ENCODE measurements at regions not wholly inside any gene's neighbourhood (a gene's known extent, or its start where the extent isn't known, plus 50 kb on each side); places are given as distances from the start of the nearest gene placed in this dataset.
"Not testable (repeated sequence)": the region's sequence is repeated elsewhere in the genome, so short reads cannot be mapped to it uniquely, and the experiment has no call there.

GRCh38 chr2:57044931-57045635 lies 861.3 kb downstream of the CCDC85A start:
- in situ Hi-C loops (cut with HindIII; ENCODE audit: low pct_ligation_motif_present, low sequenced_read_pairs): no loop called here
- no peaks in the 10 kb centered on the region for H3K36me3 ChIP-seq (replicated peaks)
- TF ChIP-seq CTCF (IDR thresholded peaks at IDR 0.05; ENCODE audit: low read depth, low read length, missing control alignments): no peak
- no peak overlapping the region for H3K4me3 ChIP-seq (ENCODE audit: low read depth, low read length)
- no peaks in the 10 kb centered on the region for H3K27me3 ChIP-seq (replicated peaks)
- H3K27ac ChIP-seq: no peak overlapping the region
- DNase-seq: no peak

GRCh38 chr2:57049273-57049672 lies 865.5 kb downstream of the CCDC85A start:
- in situ Hi-C loops (cut with HindIII; ENCODE audit: low pct_ligation_motif_present, low sequenced_read_pairs): no loop called here
- no peaks in the 10 kb centered on the region for H3K36me3 ChIP-seq (replicated peaks)
- H3K27ac ChIP-seq: no peak overlapping the region
- DNase-seq: no peak
- H3K4me3 ChIP-seq (ENCODE audit: low read depth, low read length): no peak overlapping the region
- TF ChIP-seq CTCF (IDR thresholded peaks at IDR 0.05; ENCODE audit: low read depth, low read length, missing control alignments): no peak
- no peaks in the 10 kb centered on the region for H3K27me3 ChIP-seq (replicated peaks)

GRCh38 chr2:57050007-57050406 lies 866.2 kb downstream of the CCDC85A start:
- Histone ChIP-seq H3K36me3 (replicated peaks) (no peaks in the 10 kb centered on the region), H3K27ac (no peak overlapping the region), H3K27me3 (replicated peaks) (no peaks in the 10 kb centered on the region), H3K4me3 (ENCODE audit: low read depth, low read length) (no peak overlapping the region)
- in situ Hi-C loops (cut with HindIII; ENCODE audit: low pct_ligation_motif_present, low sequenced_read_pairs): no loop called here
- DNase-seq: no peak
- TF ChIP-seq CTCF (IDR thresholded peaks at IDR 0.05; ENCODE audit: low read depth, low read length, missing control alignments): no peak

GRCh38 chr2:57066301-57066700 lies 882.5 kb downstream of the CCDC85A start:
- in situ Hi-C loops (cut with HindIII; ENCODE audit: low pct_ligation_motif_present, low sequenced_read_pairs); H3K27ac ChIP-seq; DNase-seq; H3K36me3 ChIP-seq (replicated peaks); H3K4me3 ChIP-seq (ENCODE audit: low read depth, low read length); H3K27me3 ChIP-seq (replicated peaks): not testable (repeated sequence)

- in situ Hi-C loops (cut with HindIII; ENCODE audit: low pct_ligation_motif_present, low sequenced_read_pairs): no loop called here
- no peaks in the 10 kb centered on the region for H3K27me3 ChIP-seq (replicated peaks)
- no peaks in the 10 kb centered on the region for H3K36me3 ChIP-seq (replicated peaks)
- H3K27ac ChIP-seq: no peak overlapping the region
- DNase-seq: no peak
- H3K4me3 ChIP-seq (ENCODE audit: low read depth, low read length): no peak overlapping the region
- TF ChIP-seq CTCF (IDR thresholded peaks at IDR 0.05; ENCODE audit: low read depth, low read length, missing control alignments): no peak
These were observed 891.4 kb downstream of the CCDC85A start for GRCh38 chr2:57075226-57075625.

GRCh38 chr2:57080035-57080434 lies 896.2 kb downstream of the CCDC85A start:
- H3K36me3 ChIP-seq (replicated peaks): no peaks in the 10 kb centered on the region
- no peak for DNase-seq
- no peak for TF ChIP-seq CTCF (IDR thresholded peaks at IDR 0.05; ENCODE audit: low read depth, low read length, missing control alignments)
- H3K4me3 ChIP-seq (ENCODE audit: low read depth, low read length): no peak overlapping the region
- H3K27me3 ChIP-seq (replicated peaks): no peaks in the 10 kb centered on the region
- in situ Hi-C loops (cut with HindIII; ENCODE audit: low pct_ligation_motif_present, low sequenced_read_pairs): no loop called here
- H3K27ac ChIP-seq: no peak overlapping the region
